Keratinocyte (primary cell): ENCODE measurements at regions not wholly inside any gene's neighbourhood (a gene's known extent, or its start where the extent isn't known, plus 50 kb on each side); places are given as distances from the start of the nearest gene placed in this dataset.

Source experiments
- DNase-seq: peaks from one replicate; pipeline ENCODE4 v3.0.0-alpha.2; 2011; ENCODE audit warnings: low read depth, missing footprints, low spot score
- FAIRE-seq: peaks from 2 replicates; lab custom pipeline; 2011; peaks lifted over from hg19 to GRCh38; lab: Jason Lieb, UNC
- H2AFZ ChIP-seq: 2 replicates; pipeline ENCODE4 v1.6.0; 2012; ENCODE audit warnings: low read length, control low read depth, inconsistent platforms; ENCODE audit not compliant: control insufficient read depth
- H3K27ac ChIP-seq: 2 replicates; pipeline ENCODE4 v1.5.1; 2011; ENCODE audit warnings: low read length; ENCODE audit not compliant: control insufficient read depth, insufficient read depth
- H3K27me3 ChIP-seq: 3 replicates; pipeline ENCODE4 v1.6.0; 2011; ENCODE audit warnings: low read length; ENCODE audit not compliant: control insufficient read depth, insufficient read depth; ENCODE audit errors: extremely low read depth
- H3K36me3 ChIP-seq, 2 experiments: 2 replicates in 1 of 2; 3 replicates in 1 of 2; pipeline ENCODE4 v1.5.1; 2011; ENCODE audit warnings: low read length in 2 of 2, mild to moderate bottlenecking in 1 of 2; ENCODE audit not compliant: control insufficient read depth in 2 of 2, insufficient read depth in 2 of 2; ENCODE audit errors: extremely low read depth in 1 of 2
- H3K4me1 ChIP-seq: 3 replicates; pipeline ENCODE4 v1.5.1; 2011; ENCODE audit warnings: low read length; ENCODE audit not compliant: control insufficient read depth, insufficient read depth; ENCODE audit errors: extremely low read depth
- H3K4me2 ChIP-seq: 3 replicates; pipeline ENCODE4 v1.6.0; 2011; ENCODE audit warnings: low read depth, low read length; ENCODE audit not compliant: control insufficient read depth, insufficient read depth; ENCODE audit errors: extremely low read depth
- H3K4me3 ChIP-seq, 3 experiments: fragments of 200-600 bp in 1 of 3; sonication (generic) in 1 of 3; 2 replicates in 2 of 3; 3 replicates in 1 of 3; pipeline ENCODE4 v1.5.1; 2011 to 2016; ENCODE audit warnings: low read length in 3 of 3, mild to moderate bottlenecking in 3 of 3, control low read depth in 2 of 3, inconsistent platforms in 1 of 3, low read depth in 1 of 3, mixed read lengths in 1 of 3, mixed run types in 1 of 3, moderate library complexity in 1 of 3; ENCODE audit not compliant: control insufficient read depth in 2 of 3, insufficient read depth in 2 of 3; ENCODE audit errors: extremely low read depth in 1 of 3
- H3K79me2 ChIP-seq: 2 replicates; pipeline ENCODE4 v1.6.0; 2012; ENCODE audit warnings: low read length; ENCODE audit not compliant: control insufficient read depth, insufficient read depth
- H3K9ac ChIP-seq: 3 replicates; pipeline ENCODE4 v1.6.0; 2011; ENCODE audit warnings: low read length; ENCODE audit not compliant: control insufficient read depth, insufficient read depth; ENCODE audit errors: extremely low read depth
- H3K9me1 ChIP-seq: 3 replicates; pipeline ENCODE4 v1.6.0; 2011; ENCODE audit warnings: low read length; ENCODE audit not compliant: control insufficient read depth, insufficient read depth; ENCODE audit errors: extremely low read depth
- H3K9me3 ChIP-seq: 2 replicates; pipeline ENCODE4 v1.5.1; 2012; ENCODE audit warnings: low read depth, low read length; ENCODE audit not compliant: control insufficient read depth
- H4K20me1 ChIP-seq: 3 replicates; pipeline ENCODE4 v1.6.0; 2011; ENCODE audit warnings: low read length; ENCODE audit not compliant: control insufficient read depth, insufficient read depth; ENCODE audit errors: extremely low read depth
- EZH2 ChIP-seq: IDR thresholded peaks from one replicate; pipeline ENCODE4 v1.6.1; 2012; ENCODE audit warnings: inconsistent platforms, mild to moderate bottlenecking, low read length, moderate library complexity
- dilution Hi-C: fragments of 300-500 bp; cut with MboI; formaldehyde crosslinking; loops from one replicate; pipeline ENCODE4 v1.7.0; 2020; ENCODE audit warnings: low sequenced_read_pairs; ENCODE audit not compliant: extremely low pct_ligation_motif_present
- TF ChIP-seq, protein P1 (sequence below), 3 experiments: IDR thresholded peaks in 1 of 3; conservative IDR thresholded peaks in 1 of 3; optimal IDR thresholded peaks in 1 of 3; 2 replicates in 2 of 3; 3 replicates in 1 of 3; pipeline versions ENCODE3 to v1.5.1; 2011; ENCODE audit warnings: low read length in 3 of 3, mild to moderate bottlenecking in 3 of 3, moderate library complexity in 2 of 3, control low read depth in 1 of 3, inconsistent platforms in 1 of 3; ENCODE audit not compliant: insufficient read depth in 2 of 3; ENCODE audit errors: extremely low read depth in 1 of 3

DNA sequence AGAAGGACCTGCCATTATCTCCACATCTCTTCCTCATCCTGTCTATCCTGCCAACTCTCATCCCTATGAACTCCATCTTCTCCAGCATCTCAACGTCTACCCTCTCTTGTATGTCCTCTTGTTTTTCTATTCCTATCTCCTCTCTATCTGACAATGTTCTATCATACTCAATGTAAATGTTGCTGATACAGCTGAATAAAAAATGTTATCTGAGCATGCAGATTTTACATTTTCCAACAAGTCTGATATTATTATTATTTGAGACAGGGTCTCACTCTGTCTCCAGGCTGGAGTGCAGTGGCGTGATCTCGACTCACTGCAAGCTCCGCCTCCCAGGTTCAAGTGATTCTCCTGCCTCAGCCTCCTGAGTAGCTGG, 56.0 kb upstream of the RAI14 start:
- DNase-seq (no peak), FAIRE-seq (no peak)
- H2AFZ ChIP-seq, result no peak overlapping the region
- no peaks in the 10 kb centered on the region for H4K20me1 ChIP-seq
- no peaks in the 10 kb centered on the region for H3K79me2 ChIP-seq
- H3K9me1 ChIP-seq, result no peaks in the 10 kb centered on the region
- H3K9me3 ChIP-seq, result no peaks in the 10 kb centered on the region
- no peak overlapping the region for H3K4me3 ChIP-seq
- H3K27me3 ChIP-seq, result no peaks in the 10 kb centered on the region
- no peak overlapping the region for H3K4me2 ChIP-seq
- H3K27ac ChIP-seq, result no peak overlapping the region
- peaks cover 36% of the 10 kb centered on the region for H3K4me1 ChIP-seq
- dilution Hi-C loops, result no loop called here
- TF ChIP-seq EZH2, result no peak
- no peaks in the 10 kb centered on the region for H3K36me3 ChIP-seq
- H3K9ac ChIP-seq, result no peak overlapping the region

DNA sequence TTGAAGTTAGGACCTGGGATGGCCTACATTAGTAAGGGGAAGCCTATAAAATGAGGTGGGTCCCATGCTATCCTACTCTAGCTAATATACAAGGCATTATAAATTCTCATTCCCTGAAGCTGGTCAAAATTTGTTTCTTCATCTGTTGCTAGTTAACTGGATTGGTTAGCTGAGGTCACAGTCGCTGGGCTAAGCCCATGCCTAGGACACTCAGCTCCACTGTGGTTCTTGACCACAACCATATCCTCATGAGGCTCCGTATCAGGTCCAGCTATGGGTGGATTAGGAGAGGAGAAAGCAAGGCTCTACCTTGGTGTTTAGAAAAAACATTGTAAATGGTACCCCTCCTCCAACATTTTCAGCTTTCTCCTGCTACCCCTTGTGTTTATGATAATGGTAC, 52.8 kb upstream of the RAI14 start:
- Histone ChIP-seq H3K27me3 (no peaks in the 10 kb centered on the region), H3K27ac (no peak overlapping the region), H3K4me3 (no peak overlapping the region), H3K9me3 (no peaks in the 10 kb centered on the region), H3K4me2 (no peak overlapping the region), H3K9me1 (no peaks in the 10 kb centered on the region), H2AFZ (no peak overlapping the region), H3K4me1 (peaks cover 27% of the 10 kb centered on the region), H3K79me2 (no peaks in the 10 kb centered on the region), H3K9ac (no peak overlapping the region), H3K36me3 (no peaks in the 10 kb centered on the region), H4K20me1 (no peaks in the 10 kb centered on the region)
- no peak for FAIRE-seq
- no peak for DNase-seq
- dilution Hi-C loops, result no loop called here
- no peak for TF ChIP-seq EZH2
- TF ChIP-seq, protein P1, sequence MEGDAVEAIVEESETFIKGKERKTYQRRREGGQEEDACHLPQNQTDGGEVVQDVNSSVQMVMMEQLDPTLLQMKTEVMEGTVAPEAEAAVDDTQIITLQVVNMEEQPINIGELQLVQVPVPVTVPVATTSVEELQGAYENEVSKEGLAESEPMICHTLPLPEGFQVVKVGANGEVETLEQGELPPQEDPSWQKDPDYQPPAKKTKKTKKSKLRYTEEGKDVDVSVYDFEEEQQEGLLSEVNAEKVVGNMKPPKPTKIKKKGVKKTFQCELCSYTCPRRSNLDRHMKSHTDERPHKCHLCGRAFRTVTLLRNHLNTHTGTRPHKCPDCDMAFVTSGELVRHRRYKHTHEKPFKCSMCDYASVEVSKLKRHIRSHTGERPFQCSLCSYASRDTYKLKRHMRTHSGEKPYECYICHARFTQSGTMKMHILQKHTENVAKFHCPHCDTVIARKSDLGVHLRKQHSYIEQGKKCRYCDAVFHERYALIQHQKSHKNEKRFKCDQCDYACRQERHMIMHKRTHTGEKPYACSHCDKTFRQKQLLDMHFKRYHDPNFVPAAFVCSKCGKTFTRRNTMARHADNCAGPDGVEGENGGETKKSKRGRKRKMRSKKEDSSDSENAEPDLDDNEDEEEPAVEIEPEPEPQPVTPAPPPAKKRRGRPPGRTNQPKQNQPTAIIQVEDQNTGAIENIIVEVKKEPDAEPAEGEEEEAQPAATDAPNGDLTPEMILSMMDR (optimal IDR thresholded peaks at IDR 0.05 in 1 of 3, IDR thresholded peaks at IDR 0.05 in 1 of 3, conservative IDR thresholded peaks at IDR 0.05 in 1 of 3; ENCODE audit: extremely low read depth in 1 of 3, insufficient read depth in 2 of 3, low read length in 3 of 3), result no peak

DNA sequence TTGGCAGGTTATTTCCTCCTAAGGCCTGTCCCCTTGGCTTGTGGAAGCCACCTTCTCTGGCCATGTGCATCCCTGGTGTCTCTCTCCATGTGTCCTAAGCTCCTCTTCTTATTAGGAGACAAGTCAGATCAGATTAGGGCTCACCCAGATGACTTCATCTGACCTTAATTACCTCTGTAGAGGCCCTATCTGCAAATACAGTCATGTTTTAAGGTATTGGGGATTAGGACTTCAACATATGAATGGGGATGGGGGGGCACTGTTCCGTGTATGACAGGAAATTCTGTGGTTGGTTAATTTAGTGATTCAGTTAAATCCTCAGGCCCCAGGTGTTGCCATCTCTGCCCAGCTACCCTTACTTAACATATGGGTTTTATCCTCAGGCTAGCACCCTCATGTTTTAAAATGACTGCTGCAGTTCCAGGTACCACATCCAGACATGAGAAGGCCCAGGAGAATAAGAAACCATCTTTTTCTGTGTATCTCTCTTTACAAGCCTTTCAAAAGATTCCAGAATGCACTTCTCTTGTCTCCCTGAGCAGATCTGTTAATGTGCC, 51.9 kb upstream of the RAI14 start:
- TF ChIP-seq, protein P1 (optimal IDR thresholded peaks at IDR 0.05 in 1 of 3, IDR thresholded peaks at IDR 0.05 in 1 of 3, conservative IDR thresholded peaks at IDR 0.05 in 1 of 3; ENCODE audit: extremely low read depth in 1 of 3, insufficient read depth in 2 of 3, low read length in 3 of 3), result no peak
- TF ChIP-seq EZH2, result no peak
- FAIRE-seq, result peak; percentile 52
- Histone ChIP-seq H3K27me3 (no peaks in the 10 kb centered on the region), H3K4me3 (no peak overlapping the region), H3K27ac (no peak overlapping the region), H3K79me2 (no peaks in the 10 kb centered on the region), H3K9ac (no peak overlapping the region), H3K4me2 (no peak overlapping the region), H3K4me1 (peaks cover 29% of the 10 kb centered on the region), H4K20me1 (no peaks in the 10 kb centered on the region), H3K36me3 (no peaks in the 10 kb centered on the region), H2AFZ (peak overlapping the region; percentile 55), H3K9me1 (no peaks in the 10 kb centered on the region), H3K9me3 (no peaks in the 10 kb centered on the region)
- dilution Hi-C loops, result no loop called here
- no peak for DNase-seq
